Activated CD8-positive, alpha-beta memory T cell treated with anti-CD3 and anti-CD28 coated beads, Interleukin-2, amount 50 U/mL, for 48 hours (primary cell): ENCODE measurements at regions not wholly inside any gene's neighbourhood (a gene's known extent, or its start where the extent isn't known, plus 50 kb on each side); places are given as distances from the start of the nearest gene placed in this dataset.

Source experiments
- DNase-seq: peaks from one replicate; pipeline ENCODE4 v3.0.0-alpha.2; 2020

DNA sequence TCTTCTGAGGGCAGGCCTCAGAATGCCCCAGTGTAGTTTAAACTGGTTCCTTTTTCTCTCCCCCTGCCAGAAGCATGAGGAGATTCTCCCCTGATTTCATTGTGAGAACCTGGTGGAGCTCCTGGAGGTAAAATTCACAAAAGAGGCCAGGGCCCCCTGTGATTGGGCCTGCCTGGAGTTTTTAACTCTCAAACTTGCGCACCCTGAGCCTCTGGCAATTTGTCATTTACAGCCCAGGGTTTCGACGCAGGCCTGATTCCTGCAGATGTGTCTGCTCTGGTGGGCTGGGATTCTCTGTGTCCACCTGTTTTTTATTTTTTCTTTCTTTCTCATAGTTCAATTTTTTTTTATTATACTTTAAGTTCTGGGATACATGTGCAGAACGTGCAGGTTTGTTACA lies 157.9 kb downstream of the ASB1 start:
- no peak for DNase-seq

- no peak for DNase-seq
Measured at GRCh38 chr2:238585836-238586821, 159.4 kb downstream of the ASB1 start.

GRCh38 chr2:238586931-238587775 lies 160.4 kb downstream of the ASB1 start:
- DNase-seq, result no peak

- DNase-seq, result no peak
Measured at GRCh38 chr2:238587776-238588660, 161.3 kb downstream of the ASB1 start.

GRCh38 chr2:238589591-238590460 lies 163.1 kb downstream of the ASB1 start:
- no peak for DNase-seq

DNA sequence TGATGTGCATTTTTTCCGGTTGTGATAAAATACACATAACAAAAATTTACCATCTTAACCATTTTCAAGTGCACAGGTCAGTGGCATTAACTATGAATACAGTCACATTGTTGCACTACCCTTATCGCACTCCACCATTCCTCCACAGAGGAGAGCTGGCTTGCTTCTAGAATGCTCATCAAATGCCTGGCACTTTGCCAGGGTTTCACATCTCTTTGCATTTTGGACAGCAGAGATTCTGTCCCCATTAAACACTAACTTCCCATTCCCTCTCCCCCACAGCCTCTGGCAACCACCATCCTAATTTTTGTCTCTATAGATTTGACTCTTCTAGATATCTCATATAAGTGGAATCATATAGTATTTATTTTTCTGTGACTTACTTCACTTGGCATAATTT lies 165.0 kb downstream of the ASB1 start:
- no peak for DNase-seq

DNA sequence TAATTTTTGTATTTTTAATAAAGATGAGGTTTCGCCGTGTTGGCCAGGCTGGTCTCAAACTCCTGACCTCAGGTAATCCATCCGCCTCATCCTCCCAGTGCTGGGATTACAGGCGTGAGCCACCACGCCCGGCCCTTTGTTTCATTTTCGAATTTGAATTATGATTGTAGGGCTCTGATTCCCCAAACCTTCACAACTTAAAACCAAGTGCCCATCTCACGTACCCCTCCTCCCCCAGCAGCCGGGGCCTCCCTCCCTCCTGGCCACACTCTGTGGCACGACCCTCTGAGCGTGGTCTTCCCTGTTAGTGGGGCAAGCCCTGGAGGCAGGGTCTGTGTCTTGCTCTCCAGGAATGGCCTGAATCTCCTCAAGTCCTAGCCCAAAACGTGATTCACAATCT lies 166.5 kb downstream of the ASB1 start:
- no peak for DNase-seq

DNA sequence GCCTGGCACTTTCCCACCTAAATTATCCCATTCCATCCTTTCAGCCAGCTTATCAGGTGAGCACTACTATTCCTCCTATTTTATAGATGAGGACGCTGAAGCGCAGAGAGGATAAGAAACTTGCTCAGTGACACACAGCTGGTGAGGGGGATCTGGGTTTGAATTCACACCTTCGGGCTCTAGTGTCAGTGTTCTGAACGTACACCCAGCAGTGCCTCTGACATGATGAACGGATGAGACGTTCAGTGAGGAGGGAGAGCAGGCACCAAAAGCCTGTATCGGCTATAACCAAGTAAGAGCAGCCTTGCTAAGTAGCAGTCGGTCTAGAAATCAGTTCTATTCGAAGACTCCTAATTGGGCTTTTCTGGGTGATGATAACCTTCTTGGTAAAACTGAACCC lies 167.0 kb downstream of the ASB1 start:
- DNase-seq, result no peak

DNA sequence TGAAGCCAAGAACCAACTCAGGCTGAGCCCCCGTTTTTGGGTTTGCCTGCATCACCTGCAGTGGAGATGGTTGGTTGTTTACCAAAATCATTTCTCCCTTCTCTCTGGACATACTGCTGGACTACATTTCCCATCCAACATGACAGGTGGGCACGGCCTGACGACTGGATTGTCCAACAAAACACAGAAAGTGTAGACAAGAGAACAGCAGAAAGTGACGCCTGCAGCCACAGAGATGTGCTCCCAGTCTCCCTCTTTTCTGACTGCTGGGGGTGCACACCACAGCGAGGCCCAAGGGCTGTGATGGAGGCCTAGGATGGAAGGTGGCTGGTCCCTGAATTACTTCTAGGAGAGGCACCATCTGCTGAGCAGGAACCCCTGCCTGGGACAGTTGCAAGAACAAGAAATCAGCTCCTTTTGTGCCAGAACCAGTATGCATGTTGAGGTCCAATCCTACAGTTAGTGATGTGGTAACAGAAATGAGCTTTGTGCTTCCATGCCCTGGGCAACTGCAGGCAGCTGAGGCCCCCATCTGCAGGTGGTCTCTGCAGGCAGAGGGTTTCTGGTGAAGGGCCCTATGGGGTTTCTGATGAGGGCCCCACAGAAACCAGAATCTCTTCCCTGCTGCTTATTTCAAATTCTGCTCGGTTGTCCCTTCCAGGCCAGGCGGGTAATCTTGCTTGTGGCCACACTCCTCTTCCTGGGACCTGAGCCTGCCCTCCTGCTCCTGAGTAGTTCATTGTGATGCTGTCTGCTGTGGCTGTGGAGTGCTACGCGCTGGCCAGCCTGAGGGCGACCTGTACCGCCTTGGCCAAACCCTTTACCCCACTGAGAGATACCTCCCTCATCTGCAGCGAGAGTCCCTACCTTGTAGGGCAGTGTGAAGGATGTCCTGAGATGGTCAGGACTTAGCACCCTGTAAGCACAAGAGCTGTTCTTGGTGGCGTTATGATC lies 168.3 kb downstream of the ASB1 start:
- DNase-seq, result no peak

GRCh38 chr2:238595750-238596570 lies 169.2 kb downstream of the ASB1 start:
- DNase-seq, result no peak

DNA sequence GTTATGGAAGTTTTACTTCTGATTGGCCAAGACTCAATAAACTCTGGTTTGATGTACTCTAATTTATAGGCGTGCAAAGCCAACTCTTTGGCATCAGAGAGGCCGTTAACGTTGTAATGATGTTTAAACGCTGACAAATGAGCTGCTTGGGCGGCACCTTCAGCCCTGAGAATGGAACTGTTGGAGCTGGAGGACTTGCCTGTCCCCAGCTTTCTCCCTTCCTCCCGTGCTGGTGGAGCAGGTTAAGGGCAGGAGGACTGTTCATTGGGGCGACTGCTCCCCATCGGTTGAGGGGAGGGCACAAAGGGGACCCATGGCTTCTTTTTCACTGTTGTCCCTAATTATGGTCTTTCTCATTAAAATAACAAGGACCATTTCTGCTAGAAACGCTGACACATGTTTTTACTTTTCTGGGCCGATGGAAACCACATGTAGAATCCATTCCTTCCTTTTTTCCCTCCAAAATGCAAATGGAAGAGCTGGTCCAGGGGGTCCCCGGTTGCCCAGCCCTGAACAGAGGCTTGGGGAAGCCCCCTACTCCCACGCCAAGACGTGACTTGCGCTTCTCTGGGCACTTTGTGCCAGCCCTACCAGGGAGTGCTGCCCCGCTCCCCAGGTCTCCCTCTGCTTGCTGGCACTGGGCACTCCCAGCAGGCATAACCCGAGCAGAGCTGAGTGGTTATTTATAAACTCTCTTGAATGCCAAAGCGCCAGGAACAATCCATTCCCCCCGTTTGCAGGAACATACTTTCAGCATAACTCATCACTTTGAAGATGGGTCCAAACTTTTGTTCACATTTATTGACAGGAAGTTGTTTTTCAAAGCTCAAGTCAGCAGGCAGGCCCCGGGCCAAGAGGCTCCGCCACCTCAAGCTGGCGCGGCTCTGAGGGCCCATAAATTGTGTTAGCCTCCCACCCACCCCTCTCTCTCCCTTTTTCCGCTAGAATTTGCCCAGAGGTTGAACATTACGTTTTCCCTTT lies 170.1 kb downstream of the ASB1 start:
- DNase-seq, result no peak

GRCh38 chr2:238597638-238598528 lies 171.2 kb downstream of the ASB1 start:
- DNase-seq, result no peak

GRCh38 chr2:238598802-238599530 lies 172.2 kb downstream of the ASB1 start:
- DNase-seq, result no peak

DNA sequence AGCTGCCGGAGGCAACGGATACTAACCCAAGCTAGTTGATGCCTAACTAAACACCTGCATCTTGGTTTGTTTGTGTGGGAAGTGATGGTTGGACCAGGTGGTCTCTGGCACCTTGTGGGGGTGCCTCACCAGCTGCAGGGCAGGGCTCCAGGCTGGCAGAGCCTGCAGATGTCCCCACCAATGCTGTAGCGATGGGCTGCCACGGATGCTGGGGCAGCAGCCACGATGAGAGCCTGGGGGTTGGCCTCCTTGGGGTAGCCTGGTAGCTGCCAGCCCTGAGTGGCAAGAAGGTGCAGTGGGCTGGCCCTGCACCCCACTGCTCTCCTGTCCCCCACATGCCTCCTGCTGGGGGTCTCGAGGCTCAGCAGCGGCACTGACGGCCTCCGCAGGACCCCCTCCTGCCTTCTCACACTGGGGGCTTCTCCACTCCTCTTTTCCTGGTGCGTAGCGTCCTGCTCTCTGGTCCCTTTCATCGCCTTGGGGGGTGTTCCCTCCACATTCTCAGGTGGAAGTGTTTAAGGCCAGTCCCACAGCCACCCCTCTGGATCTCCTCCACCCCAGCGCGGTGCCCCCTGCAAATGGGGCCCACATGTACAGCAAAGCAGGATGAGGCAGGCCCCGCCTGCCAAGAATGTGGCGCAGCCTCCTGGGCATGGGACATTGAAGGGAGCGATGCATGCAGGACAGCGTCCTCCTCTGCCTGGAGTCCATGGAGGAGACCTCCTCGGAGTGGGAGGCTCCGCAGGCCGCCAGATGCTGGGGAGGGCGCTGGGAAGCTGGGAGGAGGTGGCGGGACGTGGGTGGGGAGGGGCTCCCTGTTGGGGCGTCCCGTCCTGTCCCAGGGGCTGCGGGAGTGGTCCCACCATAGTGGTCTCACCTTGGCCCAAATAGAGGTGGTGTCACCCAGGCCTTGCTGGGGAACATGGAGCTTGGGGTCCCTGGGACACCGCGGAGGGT lies 173.1 kb downstream of the ASB1 start:
- DNase-seq, result no peak
